SK-N-SH (cell line): ENCODE measurements at regions not wholly inside any gene's neighbourhood (a gene's known extent, or its start where the extent isn't known, plus 50 kb on each side); places are given as distances from the start of the nearest gene placed in this dataset.

Experiments used
- CTCF ChIA-PET: fragments of 300-600, 350-600 bp; formaldehyde crosslinking; extraction: SDS; loops from one replicate; lab custom pipeline; 2021; lab: Yijun Ruan, JAX
- POLR2A ChIA-PET: fragments of 350-600 bp; sonication (Branson Sonifier 250); formaldehyde crosslinking; extraction: SDS; loops from one replicate; lab custom pipeline; 2020; ENCODE audit warnings: antibody characterized with exemption, inconsistent platforms; lab: Yijun Ruan, JAX
- DNase-seq: peaks from one replicate; pipeline ENCODE4 v3.0.0; 2012
- H2AFZ ChIP-seq: fragments of 200-600 bp; sonication (generic); 2 replicates; pipeline ENCODE4 v1.8.1; 2016; ENCODE audit warnings: antibody characterized with exemption, mild to moderate bottlenecking, low read depth
- H3F3A ChIP-seq: fragments of 200-600 bp; sonication (generic); replicated peaks from 2 replicates; pipeline ENCODE3; 2016; ENCODE audit warnings: antibody characterized with exemption, mild to moderate bottlenecking; ENCODE audit not compliant: insufficient read depth
- H3K27ac ChIP-seq, 2 experiments: fragments of 200-500 bp in 1 of 2; fragments of 200-600 bp in 1 of 2; sonication (Bioruptor generic) in 1 of 2; sonication (generic), shearing (Covaris generic) in 1 of 2; 2 replicates each; pipeline versions ENCODE4 v1.5.1 to v1.6.1; 2014 to 2016; ENCODE audit warnings: low read depth in 2 of 2, inconsistent platforms in 1 of 2, low read length in 1 of 2, mild to moderate bottlenecking in 1 of 2, mixed read lengths in 1 of 2
- H3K27me3 ChIP-seq: fragments of 200-600 bp; sonication (generic), shearing (Covaris generic); 2 replicates; pipeline ENCODE4 v1.6.1; 2016; ENCODE audit warnings: mixed run types; ENCODE audit not compliant: insufficient read depth
- H3K36me3 ChIP-seq, 2 experiments: fragments of 200-500 bp in 1 of 2; fragments of 200-600 bp in 1 of 2; sonication (Bioruptor generic) in 1 of 2; sonication (generic) in 1 of 2; replicated peaks in 1 of 2; 2 replicates each; pipeline versions ENCODE3 to v1.5.1; 2014 to 2016; ENCODE audit warnings: low read length in 1 of 2, mild to moderate bottlenecking in 1 of 2; ENCODE audit not compliant: insufficient read depth in 2 of 2, control insufficient read depth in 1 of 2
- H3K4me1 ChIP-seq, 2 experiments: fragments of 200-500 bp in 1 of 2; fragments of 200-600 bp in 1 of 2; sonication (Bioruptor generic) in 1 of 2; sonication (generic), shearing (Covaris generic) in 1 of 2; 2 replicates each; pipeline versions ENCODE4 v1.5.1 to v1.6.1; 2014 to 2016; ENCODE audit warnings: low read depth in 1 of 2, low read length in 1 of 2, mixed run types in 1 of 2; ENCODE audit not compliant: insufficient read depth in 2 of 2, control insufficient read depth in 1 of 2
- H3K4me2 ChIP-seq: fragments of 200-600 bp; sonication (generic), shearing (Covaris generic); 2 replicates; pipeline ENCODE4 v1.6.1; 2017; ENCODE audit warnings: mixed run types
- H3K4me3 ChIP-seq, 2 experiments: fragments of 200-500 bp in 1 of 2; fragments of 200-600 bp in 1 of 2; sonication (Bioruptor generic) in 1 of 2; sonication (generic), shearing (Covaris generic) in 1 of 2; 2 replicates each; pipeline versions ENCODE4 v1.5.1 to v1.8.1; 2014 to 2016; ENCODE audit warnings: low read depth in 2 of 2, inconsistent platforms in 1 of 2, low read length in 1 of 2, mild to moderate bottlenecking in 1 of 2, mixed read lengths in 1 of 2, moderate library complexity in 1 of 2
- H3K79me2 ChIP-seq: fragments of 200-600 bp; sonication (generic); 2 replicates; pipeline ENCODE4 v1.8.1; 2017; ENCODE audit warnings: mild to moderate bottlenecking; ENCODE audit not compliant: insufficient read depth
- H3K9ac ChIP-seq: fragments of 200-600 bp; sonication (generic); 2 replicates; pipeline ENCODE4 v1.6.1; 2017; ENCODE audit warnings: mixed run types
- H3K9me2 ChIP-seq: fragments of 200-600 bp; sonication (generic); 2 replicates; pipeline ENCODE4 v1.6.1; 2017; ENCODE audit warnings: mixed run types
- H3K9me3 ChIP-seq: fragments of 200-600 bp; sonication (generic); 2 replicates; pipeline ENCODE4 v1.6.1; 2017; ENCODE audit warnings: mixed run types, mild to moderate bottlenecking, moderate library complexity
- H4K20me1 ChIP-seq: fragments of 200-600 bp; sonication (generic); 2 replicates; pipeline ENCODE4 v1.6.1; 2017; ENCODE audit warnings: mild to moderate bottlenecking, mixed run types; ENCODE audit not compliant: insufficient read depth
- EP300 ChIP-seq, 2 experiments: IDR thresholded peaks; 2 replicates each; pipeline versions ENCODE4 v1.4.0 to v1.6.1; 2012; ENCODE audit warnings: borderline replicate concordance in 1 of 2, low read depth in 1 of 2, low read length in 1 of 2
- FOXJ3 ChIP-seq: sonication (generic); formaldehyde crosslinking; IDR thresholded peaks from 2 replicates; pipeline ENCODE4 v1.5.1; 2020; ENCODE audit warnings: mild to moderate bottlenecking, missing genetic modification reagents
- FOXM1 ChIP-seq: IDR thresholded peaks from 2 replicates; pipeline ENCODE4 v1.4.0; 2012; ENCODE audit warnings: low read depth, mild to moderate bottlenecking
- GABPA ChIP-seq: IDR thresholded peaks from 2 replicates; pipeline ENCODE4 v1.4.0; 2012; ENCODE audit warnings: low read depth, mild to moderate bottlenecking
- GATA2 ChIP-seq: sonication (generic); formaldehyde crosslinking; IDR thresholded peaks from 2 replicates; pipeline ENCODE4 v1.5.0; 2020; ENCODE audit warnings: mild to moderate bottlenecking, missing genetic modification reagents
- MXI1 ChIP-seq: IDR thresholded peaks from 2 replicates; pipeline ENCODE4 v1.6.1; 2012; ENCODE audit warnings: mild to moderate bottlenecking, low read depth, low read length, improper control_type of control experiment
- NFIC ChIP-seq: IDR thresholded peaks from 2 replicates; pipeline ENCODE4 v1.4.0; 2012; ENCODE audit warnings: borderline replicate concordance
- NRF1 ChIP-seq: IDR thresholded peaks from 2 replicates; pipeline ENCODE4 v1.6.1; 2012; ENCODE audit warnings: low read depth, mild to moderate bottlenecking, low read length
- RAD21 ChIP-seq: IDR thresholded peaks from 2 replicates; pipeline ENCODE4 v1.6.1; 2012; ENCODE audit warnings: mild to moderate bottlenecking, low read length
- RCOR1 ChIP-seq: fragments of 150-350 bp; IDR thresholded peaks from 2 replicates; pipeline ENCODE4 v1.6.1; 2017; ENCODE audit warnings: antibody characterized with exemption, low read length
- SMC3 ChIP-seq: IDR thresholded peaks from 2 replicates; pipeline ENCODE4 v1.6.1; 2012; ENCODE audit warnings: low read depth, low read length, improper control_type of control experiment
- TAF1 ChIP-seq: IDR thresholded peaks from 2 replicates; pipeline ENCODE4 v1.6.1; 2012; ENCODE audit warnings: low read depth, mild to moderate bottlenecking, low read length, moderate library complexity, borderline replicate concordance
- WGBS: methylation state at CpG from one replicate; pipeline ENCODE4 v1.1.6; 2017; ENCODE audit warnings: low lambda C conversion rate; 5-methylcytosine and 5-hydroxymethylcytosine counted together
- TF ChIP-seq, protein P1 (sequence below): fragments of 150-350 bp; IDR thresholded peaks from 2 replicates; pipeline ENCODE4 v1.6.1; 2016; ENCODE audit warnings: mild to moderate bottlenecking, low read depth, low read length
- TF ChIP-seq, protein P2 (sequence below): IDR thresholded peaks from 2 replicates; pipeline ENCODE4; 2012

DNA sequence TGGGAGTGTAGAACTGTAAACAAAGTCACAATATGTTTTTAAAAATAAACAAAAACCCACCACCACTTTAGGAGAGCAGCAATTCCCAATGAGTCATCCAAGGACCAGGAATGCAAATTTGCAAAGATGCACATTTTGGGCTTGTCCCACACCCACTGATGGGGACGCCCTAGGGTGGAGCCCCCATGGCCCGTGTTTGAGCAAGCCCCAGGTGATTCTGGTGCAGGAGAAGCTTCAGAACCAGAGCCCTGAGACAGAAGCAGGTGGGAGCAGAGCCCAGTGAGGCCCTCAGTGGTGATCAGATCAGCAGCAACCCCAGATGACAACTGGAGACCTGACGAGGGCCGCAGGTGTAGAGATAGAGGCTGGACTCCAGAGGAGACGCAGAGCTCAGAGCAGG lies 55.1 kb upstream of the PFKP start:
- Histone ChIP-seq H3K9me3 (no peaks in the 10 kb centered on the region), H3K27ac (no peak overlapping the region), H2AFZ (no peak overlapping the region), H3K4me2 (no peak overlapping the region), H3F3A (no peaks in the 10 kb centered on the region), H3K9ac (no peak overlapping the region), H3K27me3 (0 out of 2 replicates have a peak, but pooled peaks cover 4% of the 10 kb centered on the region), H3K36me3 (no peaks in the 10 kb centered on the region), H3K9me2 (no peaks in the 10 kb centered on the region), H4K20me1 (no peaks in the 10 kb centered on the region), H3K4me1 (peaks cover 0 to 12% of the 10 kb centered on the region in 2 experiments; a peak in 2 of 4 replicates), H3K4me3 (no peak overlapping the region), H3K79me2 (no peaks in the 10 kb centered on the region)
- TF ChIP-seq, protein P1, sequence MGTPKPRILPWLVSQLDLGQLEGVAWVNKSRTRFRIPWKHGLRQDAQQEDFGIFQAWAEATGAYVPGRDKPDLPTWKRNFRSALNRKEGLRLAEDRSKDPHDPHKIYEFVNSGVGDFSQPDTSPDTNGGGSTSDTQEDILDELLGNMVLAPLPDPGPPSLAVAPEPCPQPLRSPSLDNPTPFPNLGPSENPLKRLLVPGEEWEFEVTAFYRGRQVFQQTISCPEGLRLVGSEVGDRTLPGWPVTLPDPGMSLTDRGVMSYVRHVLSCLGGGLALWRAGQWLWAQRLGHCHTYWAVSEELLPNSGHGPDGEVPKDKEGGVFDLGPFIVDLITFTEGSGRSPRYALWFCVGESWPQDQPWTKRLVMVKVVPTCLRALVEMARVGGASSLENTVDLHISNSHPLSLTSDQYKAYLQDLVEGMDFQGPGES, result no peak
- no peak for TF ChIP-seq NRF1
- TF ChIP-seq, protein P2, sequence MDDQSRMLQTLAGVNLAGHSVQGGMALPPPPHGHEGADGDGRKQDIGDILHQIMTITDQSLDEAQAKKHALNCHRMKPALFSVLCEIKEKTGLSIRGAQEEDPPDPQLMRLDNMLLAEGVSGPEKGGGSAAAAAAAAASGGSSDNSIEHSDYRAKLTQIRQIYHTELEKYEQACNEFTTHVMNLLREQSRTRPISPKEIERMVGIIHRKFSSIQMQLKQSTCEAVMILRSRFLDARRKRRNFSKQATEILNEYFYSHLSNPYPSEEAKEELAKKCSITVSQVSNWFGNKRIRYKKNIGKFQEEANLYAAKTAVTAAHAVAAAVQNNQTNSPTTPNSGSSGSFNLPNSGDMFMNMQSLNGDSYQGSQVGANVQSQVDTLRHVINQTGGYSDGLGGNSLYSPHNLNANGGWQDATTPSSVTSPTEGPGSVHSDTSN, result no peak
- no peak for TF ChIP-seq TAF1
- POLR2A ChIA-PET, result no interaction called here
- WGBS, result 46% methylated on average over 2 of the region's 5 CpGs
- DNase-seq, result no peak
- CTCF ChIA-PET, result interaction anchor here (1.1 to 3.8 kb wide), 3 partner anchors 14 to 84 kb away, joined by 3 to 18 read pairs (median 3); no protein-coding TSS in a partner anchor

DNA sequence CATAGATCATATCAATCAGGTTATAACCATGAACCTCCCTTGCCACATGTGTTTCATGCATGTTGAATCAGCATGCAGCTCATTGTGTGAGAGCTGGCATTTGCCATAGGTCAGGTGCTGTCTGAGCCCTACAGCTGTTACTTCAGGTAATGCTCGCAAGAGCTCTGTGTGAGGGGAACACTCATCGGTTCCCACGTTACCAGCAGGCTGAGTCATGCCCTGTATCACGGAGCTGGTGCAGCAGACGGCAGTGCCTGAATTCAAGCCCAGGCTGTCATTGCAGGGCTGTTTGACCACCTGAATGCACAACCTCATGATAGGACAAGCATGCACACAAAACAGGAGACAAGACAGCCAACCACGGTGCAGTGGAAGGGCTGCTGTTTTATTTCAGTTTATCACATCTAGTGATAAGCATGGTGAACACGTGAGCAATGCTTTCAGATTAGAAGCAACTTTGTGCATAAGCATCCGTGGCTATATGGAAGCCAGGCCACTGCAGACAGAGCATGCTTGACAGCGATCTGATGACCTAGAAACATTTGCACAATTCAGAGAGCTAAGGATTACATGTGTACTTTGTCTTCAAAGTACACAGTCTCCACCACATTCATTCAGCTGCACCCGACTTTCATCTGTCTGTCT lies 56.4 kb upstream of the PFKP start:
- H3K4me1 ChIP-seq, result peaks cover 0 to 12% of the 10 kb centered on the region in 2 experiments; a peak in 2 of 4 replicates

More for the DNA sequence above, 56.4 kb upstream of the PFKP start:
- H2AFZ ChIP-seq, result no peak overlapping the region
- no peaks in the 10 kb centered on the region for H3K9me3 ChIP-seq
- no peaks in the 10 kb centered on the region for H3K79me2 ChIP-seq
- H3K9ac ChIP-seq, result no peak overlapping the region
- H3K4me3 ChIP-seq, result no peak overlapping the region
- no peaks in the 10 kb centered on the region for H3K9me2 ChIP-seq
- TF ChIP-seq EP300 (IDR thresholded peaks at IDR 0.05; ENCODE audit: borderline replicate concordance in 1 of 2, low read depth in 1 of 2, low read length in 1 of 2) (peak in 1 of 2 experiments; percentile 48; a peak in 1 of 4 replicates), MXI1 (peak; percentile 82), SMC3 (no peak), FOXM1 (no peak), GABPA (no peak), FOXJ3 (CRISPR knock-in tag) (peak; percentile 38; the same call in 1 of the 2 replicates), GATA2 (CRISPR knock-in tag) (peak; percentile 96), NFIC (no peak), RCOR1 (peak; percentile 93), RAD21 (no peak)
- POLR2A ChIA-PET, result no interaction called here
- no peaks in the 10 kb centered on the region for H4K20me1 ChIP-seq
- H3K27ac ChIP-seq, result no peak overlapping the region
- no peaks in the 10 kb centered on the region for H3K36me3 ChIP-seq
- 6% methylated on average over 5 of the region's 10 CpGs for WGBS
- peak; percentile 65 for DNase-seq
- H3F3A ChIP-seq, result no peaks in the 10 kb centered on the region
- H3K4me2 ChIP-seq, result no peak overlapping the region
- CTCF ChIA-PET, result interaction anchor here (1.1 to 3.8 kb wide), 5 partner anchors 11 to 83 kb away, joined by 3 to 18 read pairs (median 4); no protein-coding TSS in a partner anchor
- H3K27me3 ChIP-seq, result 0 out of 2 replicates have a peak, but pooled peaks cover 4% of the 10 kb centered on the region
